HepG2 (cell line): ENCODE measurements at regions not wholly inside any gene's neighbourhood (a gene's known extent, or its start where the extent isn't known, plus 50 kb on each side); places are given as distances from the start of the nearest gene placed in this dataset.

Experiments used
- ATAC-seq: fragments of 200-7000 bp; cut with Tn5 transposase; 3 replicates; pipeline ENCODE4 v1.9.1; 2020; ENCODE audit warnings: mild to moderate bottlenecking, moderate library complexity
- BruUV-seq: library from RNA; stranded (reverse); fragments of 400-500 nt; replicated peaks from 2 replicates; lab custom pipeline; 2021; lab: Mats Ljungman, UMichigan
- CTCF ChIA-PET: fragments of 300-600 bp; formaldehyde crosslinking; extraction: SDS; loops from one replicate; lab custom pipeline; 2021; ENCODE audit warnings: low total read pairs, inconsistent platforms, low intra/inter-chr PET ratio; lab: Yijun Ruan, JAX
- POLR2A ChIA-PET: fragments of 350-600 bp; sonication (Branson Sonifier 250); formaldehyde crosslinking; loops from one replicate; lab custom pipeline; 2020; ENCODE audit warnings: antibody characterized with exemption, inconsistent platforms; lab: Yijun Ruan, JAX
- DNase-seq: peaks from one replicate; pipeline ENCODE4 v3.0.0-alpha.2; 2015; ENCODE audit warnings: low spot score
- FAIRE-seq: peaks from 3 replicates; lab custom pipeline; 2011; peaks lifted over from hg19 to GRCh38; lab: Jason Lieb, UNC
- H2AFZ ChIP-seq: one replicate; pipeline ENCODE4 v1.6.1; 2011; ENCODE audit warnings: low read length, inconsistent platforms
- H3K27ac ChIP-seq: fragments of 300-600 bp; 3 replicates; pipeline ENCODE4 v1.8.0; 2011; ENCODE audit warnings: mixed run types, mild to moderate bottlenecking, mixed read lengths, low read length, inconsistent platforms; ENCODE audit not compliant: insufficient read depth; ENCODE audit errors: extremely low read length
- H3K27me3 ChIP-seq, 2 experiments: fragments of 200-600 bp in 1 of 2; 2 replicates in 1 of 2; 3 replicates in 1 of 2; pipeline versions ENCODE4 v1.6.0 to v1.8.0; 2011; ENCODE audit warnings: low read length in 2 of 2, mild to moderate bottlenecking in 2 of 2, moderate library complexity in 2 of 2, inconsistent platforms in 1 of 2; ENCODE audit not compliant: insufficient read depth in 2 of 2, control insufficient read depth in 1 of 2
- H3K36me3 ChIP-seq, 2 experiments: fragments of 200-600 bp in 1 of 2; replicated peaks in 1 of 2; 2 replicates in 1 of 2; 3 replicates in 1 of 2; pipeline versions ENCODE4 v1.5.1 to v1.8.0; 2011; ENCODE audit warnings: low read length in 2 of 2, inconsistent platforms in 1 of 2; ENCODE audit not compliant: insufficient read depth in 2 of 2, control insufficient read depth in 1 of 2
- H3K4me1 ChIP-seq: 2 replicates; pipeline ENCODE4 v1.5.1; 2012; ENCODE audit warnings: low read length, inconsistent platforms; ENCODE audit not compliant: insufficient read depth
- H3K4me2 ChIP-seq: 2 replicates; pipeline ENCODE4 v1.6.0; 2011; ENCODE audit warnings: low read depth, low read length, inconsistent platforms
- H3K4me3 ChIP-seq, 3 experiments: fragments of 200-600 bp in 1 of 3; sonication (generic), shearing (Covaris generic) in 1 of 3; replicated peaks in 1 of 3; 2 replicates each; pipeline ENCODE4 v1.5.1; 2011 to 2016; ENCODE audit warnings: low read length in 3 of 3, inconsistent platforms in 2 of 3, low read depth in 2 of 3, mild to moderate bottlenecking in 2 of 3, control low read depth in 1 of 3, mixed read lengths in 1 of 3; ENCODE audit not compliant: insufficient read depth in 1 of 3
- H3K79me2 ChIP-seq: one replicate; pipeline ENCODE4 v1.6.1; 2011; ENCODE audit warnings: low read length, inconsistent platforms; ENCODE audit not compliant: insufficient read depth
- H3K9ac ChIP-seq: 2 replicates; pipeline ENCODE4 v1.6.0; 2011; ENCODE audit warnings: mild to moderate bottlenecking, low read depth, low read length, inconsistent platforms; ENCODE audit not compliant: insufficient read depth
- H3K9me3 ChIP-seq: 2 replicates; pipeline ENCODE4 v1.5.1; 2012; ENCODE audit warnings: mild to moderate bottlenecking, low read length
- H4K20me1 ChIP-seq: 2 replicates; pipeline ENCODE4 v1.6.0; 2011; ENCODE audit warnings: inconsistent platforms, mild to moderate bottlenecking, low read length, moderate library complexity; ENCODE audit not compliant: insufficient read depth
- ADNP ChIP-seq: sonication (generic); formaldehyde crosslinking; IDR thresholded peaks from 2 replicates; pipeline ENCODE4 v1.4.0; 2020; ENCODE audit warnings: missing genetic modification reagents
- ARHGAP35 ChIP-seq: sonication (generic); formaldehyde crosslinking; IDR thresholded peaks from 2 replicates; pipeline ENCODE4 v1.9.0; 2022; ENCODE audit warnings: mild to moderate bottlenecking, inconsistent platforms, moderate library complexity, missing genetic modification reagents, borderline replicate concordance
- GTF3A ChIP-seq: sonication (generic); formaldehyde crosslinking; conservative IDR thresholded peaks from 2 replicates; pipeline ENCODE4 v1.4.0; 2020; ENCODE audit warnings: mild to moderate bottlenecking, missing genetic modification reagents
- KMT2B ChIP-seq: IDR thresholded peaks from 2 replicates; pipeline ENCODE4 v1.6.1; 2016; ENCODE audit warnings: missing genetic modification reagents, missing compliant biosample characterization
- PATZ1 ChIP-seq: sonication (generic); formaldehyde crosslinking; IDR thresholded peaks from 2 replicates; pipeline ENCODE4 v1.4.0; 2020; ENCODE audit warnings: missing genetic modification reagents
- PAX8 ChIP-seq: sonication (generic); formaldehyde crosslinking; IDR thresholded peaks from 2 replicates; pipeline ENCODE4 v1.8.0; 2022; ENCODE audit warnings: mild to moderate bottlenecking, missing genetic modification reagents, borderline replicate concordance
- POLR2A ChIP-seq, 2 experiments: IDR thresholded peaks; 2 replicates each; pipeline ENCODE4 v1.6.1; 2011; ENCODE audit warnings: low read depth in 2 of 2, low read length in 2 of 2, mild to moderate bottlenecking in 1 of 2, moderate library complexity in 1 of 2; ENCODE audit not compliant: insufficient read depth in 1 of 2
- SETDB1 ChIP-seq: sonication (generic); formaldehyde crosslinking; IDR thresholded peaks from 2 replicates; pipeline ENCODE4 v1.5.1; 2020; ENCODE audit warnings: missing genetic modification reagents, mild to moderate bottlenecking, borderline replicate concordance
- SRSF4 ChIP-seq: fragments of 200-400 bp; formaldehyde crosslinking; IDR thresholded peaks from one replicate; pipeline ENCODE4 v1.6.1; 2018; ENCODE audit warnings: mild to moderate bottlenecking, low read depth, low read length, moderate library complexity; ENCODE audit not compliant: poor library complexity, severe bottlenecking
- SSRP1 ChIP-seq: IDR thresholded peaks from 2 replicates; pipeline ENCODE4 v1.6.1; 2016; ENCODE audit warnings: control low read depth
- WIZ ChIP-seq: sonication (generic); formaldehyde crosslinking; IDR thresholded peaks from 2 replicates; pipeline ENCODE4 v1.5.1; 2020; ENCODE audit warnings: mild to moderate bottlenecking, missing genetic modification reagents
- ZFX ChIP-seq: sonication (generic); formaldehyde crosslinking; IDR thresholded peaks from 2 replicates; pipeline ENCODE4 v1.4.0; 2020; ENCODE audit warnings: mild to moderate bottlenecking, low read depth, missing genetic modification reagents, moderate library complexity
- ZNF556 ChIP-seq: sonication (generic); formaldehyde crosslinking; IDR thresholded peaks from 2 replicates; pipeline ENCODE4 v1.4.0; 2020; ENCODE audit warnings: mild to moderate bottlenecking, missing genetic modification reagents, borderline replicate concordance
- ZNF576 ChIP-seq: sonication (generic); formaldehyde crosslinking; IDR thresholded peaks from 2 replicates; pipeline ENCODE4 v1.4.0; 2020; ENCODE audit warnings: mild to moderate bottlenecking, missing genetic modification reagents
- ZNF597 ChIP-seq: sonication (generic); formaldehyde crosslinking; IDR thresholded peaks from 2 replicates; pipeline ENCODE4 v1.5.0; 2020; ENCODE audit warnings: missing genetic modification reagents
- WGBS: methylation state at CpG from one replicate; pipeline ENCODE4 v1.1.6; 2017; ENCODE audit warnings: low lambda C conversion rate; 5-methylcytosine and 5-hydroxymethylcytosine counted together
- in situ Hi-C: cut with HindIII; loops from 2 replicates; pipeline ENCODE4 v1.10.0; 2017; ENCODE audit warnings: low pct_unique_long_range_greater_than_20kb; ENCODE audit not compliant: extremely low pct_ligation_motif_present
- intact Hi-C: fragments of 100-400 bp; cut with micrococcal nuclease; formaldehyde crosslinking; loops from one replicate; pipeline ENCODE4 v1.10.0; 2022; ENCODE audit not compliant: unreplicated experiment
- TF ChIP-seq, protein P1 (sequence below): fragments of 450-650 bp; IDR thresholded peaks from 2 replicates; pipeline ENCODE4 v1.6.1; 2017

DNA sequence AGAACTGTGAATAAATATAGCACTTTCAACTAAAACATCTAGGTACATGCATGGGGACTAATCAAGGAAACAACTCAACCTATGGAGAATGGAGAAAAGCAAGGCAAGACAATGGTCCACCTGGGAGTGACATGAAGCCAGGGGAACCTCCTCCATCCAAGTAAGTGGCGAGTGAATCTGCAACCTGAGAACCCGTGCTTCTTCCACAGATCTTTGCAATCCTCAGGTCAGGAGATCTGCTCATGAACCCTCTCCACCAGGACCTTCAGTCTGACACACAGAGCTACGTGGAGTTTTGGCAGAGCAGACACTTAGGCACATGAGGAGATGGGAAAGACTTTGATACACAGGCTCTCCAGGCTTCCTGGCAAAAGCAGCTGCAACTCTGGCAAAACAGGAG is 58.8 kb upstream of the KHDRBS2 start:
- Histone ChIP-seq H3K79me2 (no peaks in the 10 kb centered on the region), H3K9ac (no peak overlapping the region), H4K20me1 (no peaks in the 10 kb centered on the region), H3K4me1 (no peaks in the 10 kb centered on the region), H3K27ac (no peak overlapping the region), H2AFZ (no peak overlapping the region), H3K4me3 (no peak overlapping the region), H3K27me3 (no peaks in the 10 kb centered on the region), H3K36me3 (no peaks in the 10 kb centered on the region), H3K9me3 (no peaks in the 10 kb centered on the region), H3K4me2 (no peak overlapping the region)
- BruUV-seq, result no TSS peak
- DNase-seq, result no peak
- intact Hi-C loops (no loop called here), in situ Hi-C loops (no loop called here)
- CTCF ChIA-PET, result no interaction called here
- WGBS, result 11% methylated on average over 3 of the region's 3 CpGs
- no peak for FAIRE-seq
- ATAC-seq, result no peak; the same call in 2 of the 3 replicates
- POLR2A ChIA-PET, result no interaction called here
- TF ChIP-seq GTF3A (CRISPR knock-in tag), result no peak
- TF ChIP-seq SETDB1 (CRISPR knock-in tag), result no peak
- TF ChIP-seq SRSF4, result no peak
- TF ChIP-seq SSRP1 (CRISPR knock-in tag), result no peak
- TF ChIP-seq PAX8 (CRISPR knock-in tag), result no peak
- TF ChIP-seq ZNF597, result no peak
- no peak for TF ChIP-seq KMT2B (CRISPR knock-in tag)
- TF ChIP-seq, all 625 proteins: peak for 0

- no peaks in the 10 kb centered on the region for H3K79me2 ChIP-seq
- H3K4me1 ChIP-seq, result no peaks in the 10 kb centered on the region
- FAIRE-seq (no peak), ATAC-seq (no peak), DNase-seq (no peak)
- H3K4me3 ChIP-seq, result no peak overlapping the region
- no peak overlapping the region for H3K4me2 ChIP-seq
- in situ Hi-C loops (no loop called here), intact Hi-C loops (no loop called here)
- H3K27me3 ChIP-seq, result no peaks in the 10 kb centered on the region
- BruUV-seq, result no TSS peak
- WGBS, result 4% methylated on average over 3 of the region's 3 CpGs
- ChIA-PET POLR2A (no interaction called here), CTCF (no interaction called here)
- no peak overlapping the region for H3K9ac ChIP-seq
- no peak overlapping the region for H3K27ac ChIP-seq
- no peaks in the 10 kb centered on the region for H4K20me1 ChIP-seq
- no peaks in the 10 kb centered on the region for H3K9me3 ChIP-seq
- no peaks in the 10 kb centered on the region for H3K36me3 ChIP-seq
- no peak overlapping the region for H2AFZ ChIP-seq
- TF ChIP-seq ARHGAP35 (CRISPR knock-in tag), result no peak
- TF ChIP-seq WIZ (CRISPR knock-in tag), result no peak
- TF ChIP-seq ZNF556 (CRISPR knock-in tag), result no peak
- TF ChIP-seq ZNF576 (CRISPR knock-in tag), result no peak
- TF ChIP-seq PATZ1 (CRISPR knock-in tag), result no peak
- no peak for TF ChIP-seq ZFX
- no peak for TF ChIP-seq POLR2A (IDR thresholded peaks at IDR 0.05; ENCODE audit: insufficient read depth in 1 of 2, low read depth in 2 of 2, low read length in 2 of 2)
- no peak for TF ChIP-seq ADNP (CRISPR knock-in tag)
- TF ChIP-seq, protein P1, sequence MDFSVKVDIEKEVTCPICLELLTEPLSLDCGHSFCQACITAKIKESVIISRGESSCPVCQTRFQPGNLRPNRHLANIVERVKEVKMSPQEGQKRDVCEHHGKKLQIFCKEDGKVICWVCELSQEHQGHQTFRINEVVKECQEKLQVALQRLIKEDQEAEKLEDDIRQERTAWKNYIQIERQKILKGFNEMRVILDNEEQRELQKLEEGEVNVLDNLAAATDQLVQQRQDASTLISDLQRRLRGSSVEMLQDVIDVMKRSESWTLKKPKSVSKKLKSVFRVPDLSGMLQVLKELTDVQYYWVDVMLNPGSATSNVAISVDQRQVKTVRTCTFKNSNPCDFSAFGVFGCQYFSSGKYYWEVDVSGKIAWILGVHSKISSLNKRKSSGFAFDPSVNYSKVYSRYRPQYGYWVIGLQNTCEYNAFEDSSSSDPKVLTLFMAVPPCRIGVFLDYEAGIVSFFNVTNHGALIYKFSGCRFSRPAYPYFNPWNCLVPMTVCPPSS, result no peak
Measured at GRCh38 chr6:62338477-62338876, 52.5 kb upstream of the KHDRBS2 start.
